ENCODE measurements at regions not wholly inside any gene's neighbourhood (a gene's known extent, or its start where the extent isn't known, plus 50 kb on each side); places are given as distances from the start of the nearest gene placed in this dataset.

GRCh38 chr14:104506461-104507253 is 72.9 kb upstream of the C14orf180 start:
- H3K27me3 Mint-ChIP-seq (ENCODE audit: unreplicated experiment) = no peaks in the 10 kb centered on the region
- H3K9me3 Mint-ChIP-seq (ENCODE audit: unreplicated experiment) = peaks cover 4% of the 10 kb centered on the region
- no peak overlapping the region for H3K27ac Mint-ChIP-seq (ENCODE audit: unreplicated experiment)
- TF ChIP-seq CTCF (IDR thresholded peaks at IDR 0.05; ENCODE audit: partially characterized antibody, unreplicated experiment) = no peak
- no peaks in the 10 kb centered on the region for H3K4me1 Mint-ChIP-seq (ENCODE audit: low read depth, unreplicated experiment)
- peaks cover 13% of the 10 kb centered on the region for H3K36me3 Mint-ChIP-seq (ENCODE audit: unreplicated experiment)
- DNase-seq = no peak
- H3K4me3 Mint-ChIP-seq (ENCODE audit: unreplicated experiment) = no peak overlapping the region

- TF ChIP-seq CTCF (IDR thresholded peaks at IDR 0.05; ENCODE audit: partially characterized antibody, unreplicated experiment) = no peak
- no peak for DNase-seq
- no peaks in the 10 kb centered on the region for H3K4me1 Mint-ChIP-seq (ENCODE audit: low read depth, unreplicated experiment)
- no peaks in the 10 kb centered on the region for H3K27me3 Mint-ChIP-seq (ENCODE audit: unreplicated experiment)
- H3K4me3 Mint-ChIP-seq (ENCODE audit: unreplicated experiment) = no peak overlapping the region
- H3K27ac Mint-ChIP-seq (ENCODE audit: unreplicated experiment) = no peak overlapping the region
- H3K9me3 Mint-ChIP-seq (ENCODE audit: unreplicated experiment) = peaks cover 4% of the 10 kb centered on the region
- peaks cover 8% of the 10 kb centered on the region for H3K36me3 Mint-ChIP-seq (ENCODE audit: unreplicated experiment)
Observed at GRCh38 chr14:104507443-104507842, 72.1 kb upstream of the C14orf180 start.

GRCh38 chr14:104509673-104510072 is 69.9 kb upstream of the C14orf180 start:
- no peaks in the 10 kb centered on the region for H3K27me3 Mint-ChIP-seq (ENCODE audit: unreplicated experiment)
- no peak for DNase-seq
- peaks cover 8% of the 10 kb centered on the region for H3K36me3 Mint-ChIP-seq (ENCODE audit: unreplicated experiment)
- H3K9me3 Mint-ChIP-seq (ENCODE audit: unreplicated experiment) = peaks cover under 1% of the 10 kb centered on the region
- H3K27ac Mint-ChIP-seq (ENCODE audit: unreplicated experiment) = no peak overlapping the region
- no peaks in the 10 kb centered on the region for H3K4me1 Mint-ChIP-seq (ENCODE audit: low read depth, unreplicated experiment)
- TF ChIP-seq CTCF (IDR thresholded peaks at IDR 0.05; ENCODE audit: partially characterized antibody, unreplicated experiment) = no peak
- no peak overlapping the region for H3K4me3 Mint-ChIP-seq (ENCODE audit: unreplicated experiment)

- Mint-ChIP-seq H3K4me3 (ENCODE audit: unreplicated experiment) (no peak overlapping the region), H3K27me3 (ENCODE audit: unreplicated experiment) (no peaks in the 10 kb centered on the region), H3K36me3 (ENCODE audit: unreplicated experiment) (peaks cover 8% of the 10 kb centered on the region), H3K27ac (ENCODE audit: unreplicated experiment) (no peak overlapping the region), H3K9me3 (ENCODE audit: unreplicated experiment) (peaks cover 4% of the 10 kb centered on the region), H3K4me1 (ENCODE audit: low read depth, unreplicated experiment) (no peaks in the 10 kb centered on the region)
- no peak for DNase-seq
- no peak for TF ChIP-seq CTCF (IDR thresholded peaks at IDR 0.05; ENCODE audit: partially characterized antibody, unreplicated experiment)
Observed at GRCh38 chr14:104510216-104510615, 69.3 kb upstream of the C14orf180 start.

GRCh38 chr14:104510794-104511611 is 68.6 kb upstream of the C14orf180 start:
- no peaks in the 10 kb centered on the region for H3K4me1 Mint-ChIP-seq (ENCODE audit: low read depth, unreplicated experiment)
- H3K27ac Mint-ChIP-seq (ENCODE audit: unreplicated experiment) = no peak overlapping the region
- no peak for DNase-seq
- no peak overlapping the region for H3K4me3 Mint-ChIP-seq (ENCODE audit: unreplicated experiment)
- H3K9me3 Mint-ChIP-seq (ENCODE audit: unreplicated experiment) = peaks cover 4% of the 10 kb centered on the region
- TF ChIP-seq CTCF (IDR thresholded peaks at IDR 0.05; ENCODE audit: partially characterized antibody, unreplicated experiment) = no peak
- H3K36me3 Mint-ChIP-seq (ENCODE audit: unreplicated experiment) = peaks cover 8% of the 10 kb centered on the region
- no peaks in the 10 kb centered on the region for H3K27me3 Mint-ChIP-seq (ENCODE audit: unreplicated experiment)

Data from glutamatergic neuron (in vitro differentiated cells).